Head of caudate nucleus (tissue), 42 donors: ENCODE measurements at regions not wholly inside any gene's neighbourhood (a gene's known extent, or its start where the extent isn't known, plus 50 kb on each side); places are given as distances from the start of the nearest gene placed in this dataset.
"Not testable (repeated sequence)": the region's sequence is repeated elsewhere in the genome, so short reads cannot be mapped to it uniquely, and the experiment has no call there.

Experiments
- DNase-seq, 42 donors: peaks; one replicate each; pipeline versions ENCODE4 v3.0.0 to v3.0.0-alpha.2; 2020 to 2021; ENCODE audit warnings: mixed read lengths in 7 of 42
- intact Hi-C: fragments of 100-400 bp; cut with DNase I; formaldehyde crosslinking; loops from one replicate; pipeline ENCODE4 v1.15.0; 2022

DNA sequence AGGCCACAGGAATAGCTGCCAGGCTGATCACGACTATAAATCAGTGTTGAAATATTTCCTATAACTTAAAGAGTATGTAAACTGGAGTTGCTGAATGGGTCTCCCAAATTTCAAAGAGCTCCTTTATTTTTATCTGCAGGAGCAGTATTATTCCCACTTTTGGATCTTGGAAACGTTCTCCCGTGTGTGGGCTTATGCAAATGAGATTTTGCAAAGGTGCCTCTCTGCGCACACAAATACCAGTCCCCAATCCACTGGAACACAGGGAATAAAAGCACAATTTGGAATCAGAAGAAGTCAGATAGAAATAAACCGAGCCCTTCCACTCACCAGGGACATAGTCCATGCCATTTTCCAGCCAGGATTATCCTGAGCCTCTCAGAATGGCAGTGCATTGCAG, 350.2 kb upstream of the CELF2 start:
- DNase-seq, result peak in 12 of 42 donors; percentile 15 to 69 (median 44)
- intact Hi-C loops, result no loop called here

DNA sequence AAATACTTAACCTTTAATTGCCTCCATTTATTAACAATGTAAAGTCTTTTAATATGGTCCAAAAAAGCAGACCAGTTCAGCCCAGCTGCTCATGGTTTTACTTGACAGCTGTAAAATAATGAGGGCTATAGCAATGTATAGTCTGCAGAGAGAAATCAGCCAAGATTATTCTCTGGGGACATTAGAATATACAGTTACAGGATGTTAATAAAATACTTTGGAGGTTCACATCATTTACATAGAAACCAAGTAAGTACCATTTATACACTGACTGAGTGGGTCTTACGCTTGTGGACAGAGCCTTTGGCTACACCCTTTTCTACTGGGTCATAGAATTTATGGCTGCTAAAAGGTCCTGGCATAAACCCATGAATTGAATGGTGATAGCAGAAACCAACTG, 340.7 kb upstream of the CELF2 start:
- intact Hi-C loops, result no loop called here
- DNase-seq, result no peak

DNA sequence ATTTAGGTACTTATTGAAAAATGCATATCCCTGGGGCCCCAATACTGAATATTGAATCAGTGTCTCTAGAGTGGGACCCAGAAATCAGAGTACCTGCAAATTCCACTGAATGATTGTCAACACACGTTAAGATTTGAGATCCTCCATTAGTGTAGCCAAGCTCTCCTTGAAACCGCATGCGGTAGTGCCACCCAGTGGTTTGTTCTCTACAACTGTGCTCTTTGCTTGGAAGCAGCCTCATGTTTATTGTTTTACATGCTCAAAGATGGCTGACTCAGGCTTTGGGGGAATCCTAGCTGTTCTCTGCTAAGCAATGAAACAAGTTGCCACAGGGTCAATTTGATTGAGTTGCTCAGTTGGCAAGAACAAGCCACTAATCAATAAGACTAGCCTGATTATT, 340.2 kb upstream of the CELF2 start:
- intact Hi-C loops, result no loop called here
- DNase-seq, result peak in 21 of 42 donors; percentile 15 to 69 (median 47)

DNA sequence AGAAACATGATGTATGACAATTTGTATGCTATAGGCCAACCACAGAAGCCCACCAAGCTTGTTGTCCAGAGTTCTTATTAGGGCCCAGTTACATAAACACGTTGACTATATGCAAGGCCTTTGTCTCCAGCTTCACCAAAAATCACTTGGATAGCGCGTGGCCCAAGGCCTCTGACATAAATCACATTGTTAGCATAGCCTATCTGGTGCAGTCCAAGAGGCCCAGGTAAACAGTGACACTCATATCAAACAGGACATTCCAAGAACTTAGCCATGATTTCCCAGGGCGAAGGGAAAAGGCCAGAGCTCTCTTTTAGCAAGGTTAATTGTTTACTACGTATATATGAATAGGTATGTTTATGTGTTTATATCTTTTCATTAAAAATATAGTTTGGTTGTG, 337.2 kb upstream of the CELF2 start:
- intact Hi-C loops, result no loop called here
- no peak for DNase-seq

DNA sequence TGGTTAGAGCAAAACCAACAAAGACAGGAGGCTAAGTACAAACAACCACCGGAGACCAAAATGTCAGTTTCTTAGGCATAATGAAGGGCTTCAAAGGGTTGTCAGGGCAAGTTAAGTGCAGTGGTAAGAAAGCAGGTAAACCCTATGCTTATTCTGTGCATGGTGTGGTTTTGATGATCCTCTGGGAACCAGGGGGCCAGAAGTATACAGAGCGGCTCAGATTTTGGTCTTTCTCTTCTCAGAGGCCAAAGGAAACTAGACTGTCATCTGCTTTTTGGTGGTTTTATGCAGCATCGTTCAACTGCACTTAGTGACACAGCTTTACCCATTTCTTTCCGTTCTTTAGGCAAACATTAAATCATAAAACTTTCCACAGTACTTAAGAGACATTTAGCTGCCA, 332.7 kb upstream of the CELF2 start:
- intact Hi-C loops, result no loop called here
- DNase-seq, result no peak

DNA sequence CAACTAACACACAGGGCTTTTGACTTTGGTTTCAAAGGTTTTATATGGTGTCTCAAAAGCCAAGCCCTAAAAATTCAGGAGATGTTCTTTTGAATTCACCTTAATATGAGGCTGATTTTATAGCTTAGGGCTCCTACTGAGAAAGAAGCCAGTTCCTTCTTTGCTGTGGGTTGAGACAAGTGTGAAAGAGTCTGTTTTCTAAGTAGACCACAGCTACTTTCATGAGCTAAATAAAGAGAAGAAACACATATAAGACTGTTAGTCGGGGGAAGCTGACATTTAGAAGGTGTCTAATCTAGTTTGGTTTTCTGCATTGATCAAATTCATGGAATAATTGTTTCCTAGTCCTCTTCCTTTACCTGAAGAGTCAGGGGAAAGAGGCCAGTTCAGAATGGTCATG, 332.1 kb upstream of the CELF2 start:
- intact Hi-C loops, result no loop called here
- no peak for DNase-seq

DNA sequence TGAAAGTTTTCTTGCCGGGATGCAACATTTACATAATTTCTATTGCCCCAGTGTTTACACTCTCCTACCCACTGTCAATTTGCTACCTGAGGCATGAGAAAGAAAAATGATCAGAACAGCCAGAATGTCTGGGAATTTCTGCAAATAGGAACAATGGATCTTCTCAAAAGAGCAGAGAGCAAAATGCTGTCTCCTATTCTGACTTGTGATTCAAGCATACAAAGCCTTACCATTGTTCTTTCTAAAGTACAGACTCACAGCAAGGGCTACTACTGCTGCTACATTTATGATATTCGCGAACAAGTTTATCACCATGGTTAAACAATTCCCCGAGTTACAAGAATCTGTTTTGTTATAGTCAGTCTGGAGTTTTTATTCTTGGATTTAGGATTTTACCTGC, 329.9 kb upstream of the CELF2 start:
- intact Hi-C loops, result no loop called here
- DNase-seq, result no peak

DNA sequence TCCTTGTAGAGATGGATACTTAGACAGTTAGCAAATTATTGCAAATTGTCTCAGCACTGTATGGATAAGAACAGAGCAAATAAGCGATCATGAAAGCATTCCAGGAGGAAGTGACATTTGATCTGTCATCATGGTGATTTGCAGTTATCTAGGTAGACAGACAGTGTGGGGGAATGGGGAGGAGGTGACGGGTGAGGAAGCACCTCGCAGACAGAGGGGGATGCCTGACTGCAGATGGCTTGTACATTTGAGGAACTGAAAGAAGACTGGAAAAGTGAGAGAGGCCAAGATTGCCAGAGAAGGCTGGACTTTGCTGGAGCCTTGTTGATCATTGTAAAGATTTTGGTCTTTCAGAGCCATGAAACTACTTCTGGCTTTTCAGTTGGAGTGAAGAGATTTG, 318.2 kb upstream of the CELF2 start:
- intact Hi-C loops, result no loop called here
- DNase-seq, result peak in 32 of 42 donors; percentile 7 to 69 (median 34)

DNA sequence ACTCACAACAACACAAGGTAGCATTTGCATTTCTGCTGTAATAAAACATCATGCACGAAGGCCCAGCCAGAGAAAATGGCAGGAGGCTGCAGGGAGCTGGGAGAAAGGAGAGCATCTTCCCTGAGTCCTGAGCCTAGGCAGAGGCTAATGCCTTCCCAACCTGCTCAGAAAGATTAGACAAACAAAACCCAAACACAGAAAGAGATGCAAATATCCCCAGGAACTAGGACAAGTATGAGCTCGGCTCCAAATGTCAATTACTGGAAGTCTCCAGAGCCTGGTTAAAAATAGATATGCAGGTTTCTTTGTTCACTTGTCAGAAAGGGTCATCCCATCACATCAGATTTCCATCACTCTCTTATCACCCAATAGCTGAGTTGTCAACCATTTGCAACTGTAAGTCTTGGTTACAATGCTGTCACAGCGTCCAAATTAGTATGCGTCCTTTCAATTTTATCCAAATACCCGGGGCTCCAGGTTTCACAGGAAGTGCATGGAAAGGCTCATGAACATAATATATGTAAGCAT, 316.5 kb upstream of the CELF2 start:
- no peak for DNase-seq
- intact Hi-C loops, result no loop called here

DNA sequence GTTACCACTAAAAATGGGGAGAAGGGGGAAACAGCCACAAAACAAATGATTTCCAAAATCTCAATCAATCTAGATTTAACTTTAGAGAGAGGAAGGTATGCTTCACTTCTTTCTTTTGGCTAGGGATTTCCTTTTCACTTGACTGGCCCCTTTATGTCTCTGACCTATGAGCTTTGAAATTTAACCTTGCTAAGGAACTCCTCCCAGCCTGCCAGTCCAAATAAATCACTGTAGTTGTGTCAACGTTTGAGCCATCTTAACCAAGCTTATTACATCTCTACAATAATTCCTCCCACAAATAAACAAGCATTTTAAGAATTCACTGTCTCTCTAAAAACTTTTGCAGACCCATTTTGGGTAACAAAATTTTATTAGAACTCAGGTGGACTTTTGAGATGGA, 315.5 kb upstream of the CELF2 start:
- intact Hi-C loops, result no loop called here
- no peak for DNase-seq

DNA sequence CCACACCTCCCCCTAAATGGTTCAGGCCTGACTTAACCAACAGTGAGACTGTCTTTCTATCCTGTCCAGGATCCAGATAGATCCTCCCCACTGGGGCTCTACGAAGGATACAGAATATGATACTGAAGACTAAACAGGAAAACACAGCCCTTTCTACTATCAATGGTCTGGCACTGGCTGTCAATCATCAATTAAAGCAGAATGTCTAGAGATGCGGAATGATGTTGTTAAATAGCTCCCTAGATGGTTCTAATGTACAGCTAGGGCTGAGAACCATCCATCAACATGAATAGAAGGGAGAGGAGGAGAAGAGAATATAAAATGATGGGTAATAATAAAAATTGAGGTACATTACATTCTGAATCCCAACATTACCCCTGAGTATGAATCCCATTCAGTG, 314.3 kb upstream of the CELF2 start:
- intact Hi-C loops, result no loop called here
- no peak for DNase-seq

DNA sequence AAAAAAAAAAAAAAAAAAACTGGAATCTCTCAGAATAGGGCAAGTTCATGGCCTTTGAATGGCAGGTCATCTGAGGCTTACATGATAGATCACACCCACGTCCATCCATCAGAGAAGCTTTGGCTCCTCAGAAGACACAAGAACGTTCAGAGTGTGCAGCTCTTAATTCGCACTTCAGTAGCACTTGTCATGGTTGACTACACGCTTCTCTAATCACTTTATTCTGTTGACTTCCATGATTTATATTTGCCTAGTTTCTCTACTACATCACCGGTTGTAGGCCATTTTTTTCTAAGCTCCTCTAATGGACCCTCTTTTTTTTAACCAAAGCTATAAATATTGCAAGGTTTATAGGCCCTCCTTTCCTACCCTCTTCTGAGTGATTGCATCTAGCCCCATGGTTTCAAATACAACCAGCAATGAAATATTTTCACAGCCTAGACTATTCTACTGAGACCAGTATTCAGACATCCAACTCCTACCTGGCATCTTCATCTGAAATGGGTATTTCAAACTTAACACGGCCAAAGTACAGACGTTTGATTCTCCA, 305.4 kb upstream of the CELF2 start:
- DNase-seq, result no peak
- intact Hi-C loops, result no loop called here

DNA sequence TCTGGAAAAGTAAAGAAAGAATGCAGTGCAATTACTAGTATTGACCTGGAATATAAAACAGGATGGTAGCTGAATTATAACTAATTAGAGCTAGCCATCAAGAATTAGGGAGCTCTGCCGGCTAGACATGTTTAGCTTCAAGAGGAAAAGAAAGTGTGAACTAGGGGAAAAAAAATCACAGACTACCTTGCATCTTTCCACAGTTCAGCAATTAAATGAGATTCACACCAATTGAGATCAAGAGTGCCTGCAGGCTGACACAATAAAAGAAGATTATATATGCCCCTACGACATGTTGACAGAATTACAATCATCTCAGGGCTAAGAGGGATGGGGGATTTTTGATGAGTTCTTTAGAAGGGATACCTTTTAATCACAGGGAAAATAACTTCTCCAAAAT, 303.3 kb upstream of the CELF2 start:
- intact Hi-C loops, result no loop called here
- no peak for DNase-seq

DNA sequence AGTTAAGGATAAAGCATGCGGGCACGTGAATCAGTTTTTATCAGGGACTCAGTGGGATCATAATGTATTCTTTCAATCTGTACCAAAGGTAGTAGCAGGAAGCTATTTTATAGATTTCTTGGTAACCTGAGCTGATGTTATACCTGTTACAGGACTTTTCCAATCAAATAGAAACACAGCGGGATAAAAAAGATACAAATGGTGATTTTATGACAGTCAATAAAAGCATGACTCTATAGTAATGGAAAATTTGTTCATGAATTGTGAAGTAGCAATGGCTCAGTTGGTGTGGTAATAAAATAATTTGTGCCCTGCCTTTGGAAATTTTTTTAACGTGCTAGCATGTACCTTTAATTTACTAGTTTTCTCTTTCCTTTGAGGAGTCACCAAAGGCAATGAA, 300.7 kb upstream of the CELF2 start:
- intact Hi-C loops, result no loop called here
- DNase-seq, result no peak

DNA sequence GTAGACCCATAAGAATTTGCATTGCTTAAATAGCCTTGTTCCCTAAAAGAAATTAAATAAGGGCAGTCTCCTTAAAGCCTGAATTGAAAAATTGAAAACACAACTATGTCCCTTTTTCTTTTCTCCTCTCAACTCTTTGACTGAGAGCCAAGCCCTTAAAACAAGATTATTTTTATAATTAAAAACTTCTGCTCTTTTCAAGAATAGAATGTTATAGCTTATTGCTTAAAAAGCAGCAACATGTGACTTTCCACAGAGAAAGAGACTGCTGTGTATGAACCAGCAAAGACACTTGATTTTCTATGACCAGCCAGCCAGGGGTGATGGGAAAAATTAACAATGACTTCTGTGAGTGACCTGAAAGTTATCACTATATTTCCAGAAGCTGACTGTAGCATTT, 295.2 kb upstream of the CELF2 start:
- intact Hi-C loops, result no loop called here
- DNase-seq, result no peak

DNA sequence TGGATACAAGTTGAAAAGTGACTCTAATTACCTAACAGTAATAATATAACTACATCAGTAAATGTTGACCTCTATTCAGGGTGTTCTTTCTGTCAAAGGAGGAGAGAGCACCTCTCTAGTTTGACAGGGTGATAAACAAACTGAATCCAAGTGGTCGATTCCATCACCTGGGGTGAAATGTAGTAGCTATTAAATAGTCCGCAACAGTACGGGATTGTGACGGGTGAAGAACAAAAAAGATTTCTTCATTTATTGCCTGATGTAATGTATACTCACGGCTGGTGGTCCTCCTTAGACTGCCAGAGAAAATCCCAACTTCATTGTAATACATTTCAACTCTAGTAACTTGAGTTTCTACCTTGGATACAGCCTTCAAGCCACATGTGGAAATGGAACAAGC, 292.5 kb upstream of the CELF2 start:
- DNase-seq, result no peak
- intact Hi-C loops, result no loop called here

DNA sequence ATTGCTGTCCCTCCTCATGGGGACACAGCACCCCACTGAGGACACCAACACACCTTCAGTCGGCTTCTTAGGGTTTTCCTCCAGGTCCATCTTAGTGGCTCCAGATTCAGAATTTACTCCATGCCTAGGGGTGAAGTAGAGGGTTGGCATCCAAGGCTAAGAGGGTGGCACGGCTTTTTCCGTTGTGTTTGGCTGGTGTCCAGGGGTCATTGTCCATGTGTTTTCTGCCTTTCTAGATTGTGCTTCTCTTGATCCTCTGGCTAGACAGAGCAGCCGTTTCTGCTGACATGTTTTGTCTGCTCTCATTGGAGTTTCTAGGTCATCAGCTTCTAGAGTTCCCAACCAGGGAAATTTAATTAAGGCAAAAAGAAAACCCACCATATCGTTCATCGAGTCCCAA, 291.6 kb upstream of the CELF2 start:
- no peak for DNase-seq
- intact Hi-C loops, result no loop called here

DNA sequence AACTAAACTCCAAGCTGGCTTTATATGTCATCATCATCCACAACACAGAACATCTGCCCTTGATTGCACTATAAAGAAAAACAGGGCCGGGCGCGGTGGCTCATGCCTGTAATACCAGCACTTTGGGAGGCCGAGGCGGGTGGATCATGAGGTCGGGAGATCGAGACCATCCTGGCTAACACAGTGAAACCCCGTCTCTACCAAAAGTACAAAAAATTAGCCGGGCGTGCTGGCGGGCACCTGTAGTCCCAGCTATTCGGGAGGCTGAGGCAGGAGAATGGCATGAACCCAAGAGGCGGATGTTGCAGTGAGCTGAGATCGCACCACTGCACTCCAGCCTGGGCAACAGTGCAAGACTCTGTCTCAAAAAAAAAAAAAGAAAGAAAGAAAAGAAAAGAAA, 290.3 kb upstream of the CELF2 start:
- DNase-seq, intact Hi-C loops: not testable (repeated sequence)

DNA sequence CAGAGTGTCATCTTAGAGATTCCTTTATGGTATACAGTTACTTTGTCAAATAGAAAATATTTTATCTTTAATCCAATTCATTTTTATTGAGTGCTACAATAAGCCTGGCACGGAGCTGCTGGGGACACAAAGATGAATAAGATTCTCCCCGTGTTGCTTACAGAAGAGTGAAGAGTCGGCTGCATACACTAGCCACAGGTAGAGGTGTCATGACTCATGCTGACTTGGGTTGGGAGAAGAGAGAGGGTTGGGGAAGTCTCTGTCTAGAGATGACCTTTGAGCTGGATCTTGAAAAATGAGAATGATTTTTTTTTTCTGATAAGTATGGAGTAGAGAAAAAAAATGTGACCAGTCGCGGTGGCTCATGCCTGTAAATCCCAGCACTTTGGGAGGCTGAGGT, 289.9 kb upstream of the CELF2 start:
- DNase-seq, result no peak
- intact Hi-C loops, result no loop called here

DNA sequence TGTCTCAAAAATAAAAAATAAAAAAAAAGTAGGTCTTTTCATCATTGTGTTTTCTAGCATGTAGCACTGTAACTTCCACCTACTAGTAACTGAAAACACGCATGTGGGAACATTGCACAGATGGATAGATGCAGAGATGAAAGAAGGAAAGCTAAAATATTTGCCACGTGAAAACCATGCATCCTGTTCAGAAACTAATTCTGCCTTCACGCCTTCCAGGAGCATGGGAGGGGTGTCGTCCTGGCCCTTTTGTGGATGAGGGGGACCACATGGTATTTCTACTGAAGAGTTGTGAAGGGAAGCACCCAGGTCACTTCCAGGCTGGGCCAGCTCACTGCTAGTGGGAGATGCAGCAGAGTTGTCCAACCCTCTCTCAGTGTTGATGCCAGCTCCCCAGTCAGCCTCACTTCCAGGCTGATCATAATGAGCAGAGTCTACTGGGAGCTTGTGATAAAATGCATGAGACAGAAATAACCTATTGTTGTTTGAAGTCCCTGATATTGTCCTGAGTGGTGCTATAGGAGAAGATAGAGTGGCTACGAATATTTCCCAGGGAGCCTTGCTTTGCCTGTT, 287.1 kb upstream of the CELF2 start:
- no peak for DNase-seq
- intact Hi-C loops, result no loop called here

DNA sequence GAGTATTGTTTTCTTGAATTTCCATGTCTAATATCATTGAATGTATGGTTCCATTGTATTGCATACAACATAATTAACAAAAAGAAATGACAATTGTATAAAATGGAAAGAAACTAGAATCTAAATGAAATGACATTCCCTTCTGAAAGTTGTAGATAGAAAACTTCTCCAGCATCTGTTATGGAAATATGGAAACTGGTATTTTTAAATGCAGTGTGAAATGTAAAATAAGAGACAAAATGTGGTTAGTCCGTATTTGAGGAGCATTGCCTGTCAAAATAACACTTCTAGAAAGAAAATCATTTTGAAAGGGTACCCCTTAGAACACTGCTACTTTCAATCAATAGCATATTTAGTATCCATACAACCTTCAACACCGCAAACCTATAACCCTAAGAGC, 286.3 kb upstream of the CELF2 start:
- DNase-seq, result no peak
- intact Hi-C loops, result no loop called here
